Fibroblast of skin of back (primary cell): ENCODE measurements at regions not wholly inside any gene's neighbourhood (a gene's known extent, or its start where the extent isn't known, plus 50 kb on each side); places are given as distances from the start of the nearest gene placed in this dataset.
"Not testable (repeated sequence)": the region's sequence is repeated elsewhere in the genome, so short reads cannot be mapped to it uniquely, and the experiment has no call there.

ENCODE experiments used
- DNase-seq: peaks from one replicate; pipeline ENCODE4 v3.0.0-alpha.2; 2013

DNA sequence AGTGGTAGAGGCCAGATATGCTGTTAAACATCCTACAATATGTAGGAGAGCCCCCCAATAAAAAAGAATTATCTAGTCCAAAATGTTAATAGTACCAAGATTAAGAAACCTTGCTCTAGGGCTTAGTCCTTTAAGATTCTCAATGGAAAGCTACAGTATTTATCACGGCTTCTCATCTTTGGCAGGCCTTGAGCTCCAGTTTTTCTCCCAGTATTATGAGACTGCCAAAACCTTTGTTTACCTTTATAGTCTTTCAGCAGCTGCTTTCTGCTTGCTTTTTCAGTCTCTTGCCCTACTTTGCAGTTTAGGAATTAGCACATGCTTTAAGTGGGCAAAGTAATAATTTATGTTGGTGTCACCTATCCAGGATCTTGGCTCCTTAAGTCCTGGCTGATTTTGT, 59.7 kb downstream of the NHLRC1 start:
- DNase-seq, result no peak

- DNase-seq, result no peak
Measured at GRCh38 chr6:18058429-18058828, 64.0 kb downstream of the NHLRC1 start.

DNA sequence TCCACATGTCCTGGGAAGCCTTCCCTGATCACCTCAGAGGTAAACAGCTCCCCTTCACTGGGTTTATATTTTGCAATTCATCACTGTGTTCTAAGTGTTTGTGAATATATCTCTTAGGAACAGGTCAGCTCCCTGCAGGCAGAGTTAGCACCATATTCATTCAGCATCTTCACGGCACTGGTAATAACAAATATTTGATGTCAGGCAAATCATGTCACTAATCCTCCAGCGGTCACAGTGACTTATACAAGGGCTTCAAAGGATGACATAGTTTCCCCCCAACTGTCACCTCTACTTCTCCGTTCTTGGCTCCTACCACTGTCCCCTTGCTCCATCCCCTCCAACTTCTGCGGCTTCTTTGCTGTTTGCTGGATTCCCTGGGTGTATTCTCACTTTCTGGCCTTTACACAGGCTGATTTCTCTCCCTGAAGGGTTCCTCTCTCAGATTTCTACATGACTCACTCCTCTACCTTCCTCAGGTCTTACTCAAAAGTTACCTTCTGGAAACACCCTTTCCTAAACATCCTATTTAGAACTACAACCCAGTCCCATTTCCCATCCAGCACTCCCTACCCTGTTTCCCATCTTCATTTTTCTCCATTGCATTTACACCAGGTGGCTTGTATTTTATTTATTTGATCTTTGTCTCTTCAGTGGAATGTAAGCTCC, 66.6 kb downstream of the NHLRC1 start:
- no peak for DNase-seq

GRCh38 chr6:18055098-18055497, 67.4 kb downstream of the NHLRC1 start:
- DNase-seq, result no peak

GRCh38 chr6:18053555-18054445, 66.4 kb upstream of the KIF13A start:
- no peak for DNase-seq

DNA sequence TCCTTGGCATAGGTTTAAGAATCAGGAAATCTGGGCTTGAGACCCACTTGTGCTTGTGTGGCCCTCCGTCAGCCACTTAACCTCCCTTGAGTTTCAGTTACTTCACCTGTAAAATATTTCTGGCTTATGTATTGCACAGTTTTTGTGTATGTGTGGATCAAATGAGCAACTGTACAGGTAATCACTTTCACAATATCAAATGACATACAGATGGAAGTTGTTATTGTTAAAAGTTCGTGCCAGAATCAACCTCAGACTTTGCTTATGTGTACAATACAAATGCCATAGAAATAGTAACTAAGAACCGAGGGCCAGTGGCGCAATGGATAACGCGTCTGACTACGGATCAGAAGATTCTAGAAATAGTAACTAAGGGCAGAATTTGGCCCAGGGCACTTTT, 65.6 kb upstream of the KIF13A start:
- no peak for DNase-seq

- no peak for DNase-seq
Measured at GRCh38 chr6:18049646-18050045, 62.2 kb upstream of the KIF13A start.

GRCh38 chr6:18048953-18049630, 61.7 kb upstream of the KIF13A start:
- DNase-seq, result no peak

GRCh38 chr6:18047406-18047805, 60.0 kb upstream of the KIF13A start:
- DNase-seq, result peak; percentile 39

DNA sequence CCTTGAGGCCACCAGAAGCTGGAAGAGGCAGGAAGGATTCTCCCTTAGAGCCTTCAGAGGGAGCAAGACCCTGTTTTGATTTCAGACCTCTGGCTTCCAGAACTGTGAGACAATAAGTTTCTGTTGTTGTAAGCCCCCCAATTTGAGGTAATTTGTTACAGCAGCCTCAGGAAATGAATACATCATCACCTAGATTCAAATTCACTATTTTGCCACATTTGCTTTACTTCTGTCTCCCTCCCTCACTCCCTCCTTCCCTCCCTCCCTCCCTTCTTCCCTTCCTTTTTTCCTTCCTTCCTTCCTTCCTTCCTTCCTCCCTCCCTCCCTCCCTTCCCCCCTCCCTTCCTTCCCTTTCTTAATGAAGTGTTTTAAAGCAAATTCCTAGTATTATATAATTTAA, 58.1 kb upstream of the KIF13A start:
- DNase-seq, result no peak

GRCh38 chr6:18044108-18044783, 56.8 kb upstream of the KIF13A start:
- no peak for DNase-seq

DNA sequence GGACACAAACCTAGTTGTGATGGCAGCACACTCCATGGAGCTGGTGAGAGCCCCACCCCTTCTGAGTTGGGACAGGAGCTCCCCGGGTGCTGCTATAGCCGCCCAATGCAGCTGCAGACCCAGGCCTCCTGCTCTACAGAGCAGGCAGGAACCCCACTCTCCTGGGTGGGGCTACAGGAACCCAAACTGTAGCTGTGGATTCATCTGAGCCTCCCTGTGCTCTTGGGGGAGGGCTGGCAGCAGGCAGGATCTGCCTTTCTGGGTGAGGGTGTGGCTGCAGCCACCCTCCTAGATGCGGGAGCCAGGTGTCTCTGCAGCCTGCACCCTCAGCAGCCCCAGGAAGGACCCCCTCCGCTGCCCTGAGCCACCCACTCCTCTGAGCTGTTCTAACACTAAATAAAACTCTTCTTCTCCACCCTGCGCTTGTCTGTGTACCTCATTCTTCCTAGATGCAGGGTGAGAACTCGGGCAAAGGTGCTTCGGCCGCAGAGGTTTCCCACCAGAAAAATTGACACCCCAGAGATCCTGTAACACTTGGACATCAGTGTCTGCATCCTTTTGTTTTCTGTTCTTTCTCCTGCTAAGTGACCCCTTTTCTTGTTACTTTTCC, 55.2 kb upstream of the KIF13A start:
- no peak for DNase-seq

DNA sequence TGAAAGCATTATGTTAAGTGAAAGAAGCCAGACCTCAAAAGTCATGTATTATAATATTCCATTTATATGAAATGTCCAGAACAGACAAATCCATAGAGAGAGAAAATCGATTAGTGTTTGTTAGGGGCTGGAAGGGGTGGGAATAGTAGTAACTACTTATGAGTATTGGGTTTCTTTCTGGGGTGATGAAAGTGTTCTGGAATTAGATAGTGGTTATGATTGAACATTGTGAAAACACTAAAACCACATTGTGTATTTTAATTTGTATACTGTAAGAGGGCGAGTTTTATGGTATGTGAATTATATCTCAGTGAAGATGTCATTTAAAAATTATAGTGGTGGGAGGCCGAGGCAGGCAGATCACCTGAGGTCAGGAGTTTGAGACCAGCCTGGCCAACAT, 52.0 kb upstream of the KIF13A start:
- peak; percentile 26 for DNase-seq

DNA sequence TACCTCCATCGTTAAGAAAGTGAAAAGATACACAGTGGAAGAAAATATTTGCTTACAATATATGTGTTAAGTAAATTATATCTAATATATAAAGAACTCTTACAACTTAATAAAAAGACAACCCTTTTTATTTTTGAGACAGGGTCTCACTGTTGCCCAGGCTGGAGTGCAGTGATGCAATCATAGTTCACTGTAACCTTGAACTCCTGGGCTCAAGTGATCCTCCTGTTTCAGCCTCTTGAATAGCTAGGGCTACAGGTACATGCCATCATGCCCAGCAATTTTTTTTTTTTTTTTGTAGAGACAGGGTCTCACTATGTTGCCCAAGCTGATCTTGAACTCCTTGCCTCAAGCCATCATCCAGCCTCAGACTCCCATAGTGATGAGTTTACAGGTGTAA, 50.8 kb upstream of the KIF13A start:
- not testable (repeated sequence) for DNase-seq
